Keratinocyte (primary cell): ENCODE measurements at regions not wholly inside any gene's neighbourhood (a gene's known extent, or its start where the extent isn't known, plus 50 kb on each side); places are given as distances from the start of the nearest gene placed in this dataset.

Source experiments
- DNase-seq: peaks from one replicate; pipeline ENCODE4 v3.0.0-alpha.2; 2011; ENCODE audit warnings: low read depth, missing footprints, low spot score
- FAIRE-seq: peaks from 2 replicates; lab custom pipeline; 2011; peaks lifted over from hg19 to GRCh38; lab: Jason Lieb, UNC
- H2AFZ ChIP-seq: 2 replicates; pipeline ENCODE4 v1.6.0; 2012; ENCODE audit warnings: low read length, control low read depth, inconsistent platforms; ENCODE audit not compliant: control insufficient read depth
- H3K27ac ChIP-seq: 2 replicates; pipeline ENCODE4 v1.5.1; 2011; ENCODE audit warnings: low read length; ENCODE audit not compliant: control insufficient read depth, insufficient read depth
- H3K27me3 ChIP-seq: 3 replicates; pipeline ENCODE4 v1.6.0; 2011; ENCODE audit warnings: low read length; ENCODE audit not compliant: control insufficient read depth, insufficient read depth; ENCODE audit errors: extremely low read depth
- H3K36me3 ChIP-seq, 2 experiments: 2 replicates in 1 of 2; 3 replicates in 1 of 2; pipeline ENCODE4 v1.5.1; 2011; ENCODE audit warnings: low read length in 2 of 2, mild to moderate bottlenecking in 1 of 2; ENCODE audit not compliant: control insufficient read depth in 2 of 2, insufficient read depth in 2 of 2; ENCODE audit errors: extremely low read depth in 1 of 2
- H3K4me1 ChIP-seq: 3 replicates; pipeline ENCODE4 v1.5.1; 2011; ENCODE audit warnings: low read length; ENCODE audit not compliant: control insufficient read depth, insufficient read depth; ENCODE audit errors: extremely low read depth
- H3K4me2 ChIP-seq: 3 replicates; pipeline ENCODE4 v1.6.0; 2011; ENCODE audit warnings: low read depth, low read length; ENCODE audit not compliant: control insufficient read depth, insufficient read depth; ENCODE audit errors: extremely low read depth
- H3K4me3 ChIP-seq, 3 experiments: fragments of 200-600 bp in 1 of 3; sonication (generic) in 1 of 3; 2 replicates in 2 of 3; 3 replicates in 1 of 3; pipeline ENCODE4 v1.5.1; 2011 to 2016; ENCODE audit warnings: low read length in 3 of 3, mild to moderate bottlenecking in 3 of 3, control low read depth in 2 of 3, inconsistent platforms in 1 of 3, low read depth in 1 of 3, mixed read lengths in 1 of 3, mixed run types in 1 of 3, moderate library complexity in 1 of 3; ENCODE audit not compliant: control insufficient read depth in 2 of 3, insufficient read depth in 2 of 3; ENCODE audit errors: extremely low read depth in 1 of 3
- H3K79me2 ChIP-seq: 2 replicates; pipeline ENCODE4 v1.6.0; 2012; ENCODE audit warnings: low read length; ENCODE audit not compliant: control insufficient read depth, insufficient read depth
- H3K9ac ChIP-seq: 3 replicates; pipeline ENCODE4 v1.6.0; 2011; ENCODE audit warnings: low read length; ENCODE audit not compliant: control insufficient read depth, insufficient read depth; ENCODE audit errors: extremely low read depth
- H3K9me1 ChIP-seq: 3 replicates; pipeline ENCODE4 v1.6.0; 2011; ENCODE audit warnings: low read length; ENCODE audit not compliant: control insufficient read depth, insufficient read depth; ENCODE audit errors: extremely low read depth
- H3K9me3 ChIP-seq: 2 replicates; pipeline ENCODE4 v1.5.1; 2012; ENCODE audit warnings: low read depth, low read length; ENCODE audit not compliant: control insufficient read depth
- H4K20me1 ChIP-seq: 3 replicates; pipeline ENCODE4 v1.6.0; 2011; ENCODE audit warnings: low read length; ENCODE audit not compliant: control insufficient read depth, insufficient read depth; ENCODE audit errors: extremely low read depth
- EZH2 ChIP-seq: IDR thresholded peaks from one replicate; pipeline ENCODE4 v1.6.1; 2012; ENCODE audit warnings: inconsistent platforms, mild to moderate bottlenecking, low read length, moderate library complexity
- dilution Hi-C: fragments of 300-500 bp; cut with MboI; formaldehyde crosslinking; loops from one replicate; pipeline ENCODE4 v1.7.0; 2020; ENCODE audit warnings: low sequenced_read_pairs; ENCODE audit not compliant: extremely low pct_ligation_motif_present
- TF ChIP-seq, protein P1 (sequence below), 3 experiments: IDR thresholded peaks in 1 of 3; conservative IDR thresholded peaks in 1 of 3; optimal IDR thresholded peaks in 1 of 3; 2 replicates in 2 of 3; 3 replicates in 1 of 3; pipeline versions ENCODE3 to v1.5.1; 2011; ENCODE audit warnings: low read length in 3 of 3, mild to moderate bottlenecking in 3 of 3, moderate library complexity in 2 of 3, control low read depth in 1 of 3, inconsistent platforms in 1 of 3; ENCODE audit not compliant: insufficient read depth in 2 of 3; ENCODE audit errors: extremely low read depth in 1 of 3

DNA sequence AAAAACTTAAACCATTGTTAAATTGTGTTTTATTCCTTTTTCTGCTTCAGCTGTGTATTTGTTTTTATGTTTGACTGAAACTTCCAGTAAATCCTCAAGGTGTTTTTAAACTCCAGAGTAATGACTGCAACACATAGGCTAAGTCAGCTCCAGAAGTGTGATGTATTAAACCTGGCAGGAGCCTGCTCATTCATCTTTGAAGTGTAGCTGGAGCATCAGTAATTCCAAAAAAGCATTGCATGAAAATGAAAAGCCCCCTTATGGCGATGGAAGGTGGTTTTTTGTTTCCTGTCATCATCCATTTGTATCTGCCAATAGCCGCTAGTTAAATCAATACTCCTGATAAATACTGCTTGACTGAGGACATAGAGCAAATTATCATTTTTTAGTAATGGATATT lies 474.2 kb upstream of the ADAMTS16 start:
- Histone ChIP-seq H3K27ac (no peak overlapping the region), H4K20me1 (no peaks in the 10 kb centered on the region), H3K79me2 (no peaks in the 10 kb centered on the region), H2AFZ (no peak overlapping the region), H3K4me1 (no peaks in the 10 kb centered on the region), H3K9me3 (peaks cover 3% of the 10 kb centered on the region), H3K4me3 (no peak overlapping the region), H3K4me2 (no peak overlapping the region), H3K9ac (no peak overlapping the region), H3K9me1 (no peaks in the 10 kb centered on the region), H3K27me3 (no peaks in the 10 kb centered on the region), H3K36me3 (no peaks in the 10 kb centered on the region)
- FAIRE-seq, result no peak
- dilution Hi-C loops, result no loop called here
- no peak for DNase-seq
- TF ChIP-seq EZH2, result no peak
- TF ChIP-seq, protein P1, sequence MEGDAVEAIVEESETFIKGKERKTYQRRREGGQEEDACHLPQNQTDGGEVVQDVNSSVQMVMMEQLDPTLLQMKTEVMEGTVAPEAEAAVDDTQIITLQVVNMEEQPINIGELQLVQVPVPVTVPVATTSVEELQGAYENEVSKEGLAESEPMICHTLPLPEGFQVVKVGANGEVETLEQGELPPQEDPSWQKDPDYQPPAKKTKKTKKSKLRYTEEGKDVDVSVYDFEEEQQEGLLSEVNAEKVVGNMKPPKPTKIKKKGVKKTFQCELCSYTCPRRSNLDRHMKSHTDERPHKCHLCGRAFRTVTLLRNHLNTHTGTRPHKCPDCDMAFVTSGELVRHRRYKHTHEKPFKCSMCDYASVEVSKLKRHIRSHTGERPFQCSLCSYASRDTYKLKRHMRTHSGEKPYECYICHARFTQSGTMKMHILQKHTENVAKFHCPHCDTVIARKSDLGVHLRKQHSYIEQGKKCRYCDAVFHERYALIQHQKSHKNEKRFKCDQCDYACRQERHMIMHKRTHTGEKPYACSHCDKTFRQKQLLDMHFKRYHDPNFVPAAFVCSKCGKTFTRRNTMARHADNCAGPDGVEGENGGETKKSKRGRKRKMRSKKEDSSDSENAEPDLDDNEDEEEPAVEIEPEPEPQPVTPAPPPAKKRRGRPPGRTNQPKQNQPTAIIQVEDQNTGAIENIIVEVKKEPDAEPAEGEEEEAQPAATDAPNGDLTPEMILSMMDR (optimal IDR thresholded peaks at IDR 0.05 in 1 of 3, IDR thresholded peaks at IDR 0.05 in 1 of 3, conservative IDR thresholded peaks at IDR 0.05 in 1 of 3; ENCODE audit: extremely low read depth in 1 of 3, insufficient read depth in 2 of 3, low read length in 3 of 3), result no peak

- no peaks in the 10 kb centered on the region for H3K4me1 ChIP-seq
- H3K4me2 ChIP-seq, result no peak overlapping the region
- no peak overlapping the region for H3K9ac ChIP-seq
- peaks cover 3% of the 10 kb centered on the region for H3K9me3 ChIP-seq
- dilution Hi-C loops, result no loop called here
- no peak overlapping the region for H3K4me3 ChIP-seq
- FAIRE-seq, result no peak
- H3K36me3 ChIP-seq, result no peaks in the 10 kb centered on the region
- no peaks in the 10 kb centered on the region for H3K27me3 ChIP-seq
- no peak for DNase-seq
- H4K20me1 ChIP-seq, result no peaks in the 10 kb centered on the region
- TF ChIP-seq EZH2, result no peak
- TF ChIP-seq, protein P1 (optimal IDR thresholded peaks at IDR 0.05 in 1 of 3, IDR thresholded peaks at IDR 0.05 in 1 of 3, conservative IDR thresholded peaks at IDR 0.05 in 1 of 3; ENCODE audit: extremely low read depth in 1 of 3, insufficient read depth in 2 of 3, low read length in 3 of 3), result no peak
- no peaks in the 10 kb centered on the region for H3K9me1 ChIP-seq
- no peaks in the 10 kb centered on the region for H3K79me2 ChIP-seq
- no peak overlapping the region for H2AFZ ChIP-seq
- no peak overlapping the region for H3K27ac ChIP-seq
Measured at GRCh38 chr5:4674166-4674565, 466.0 kb upstream of the ADAMTS16 start.
